Smooth muscle cell (in vitro differentiated cells): ENCODE measurements at regions not wholly inside any gene's neighbourhood (a gene's known extent, or its start where the extent isn't known, plus 50 kb on each side); places are given as distances from the start of the nearest gene placed in this dataset.
A peak's percentile ranks its signal among the peaks of the same experiment; 100 is the strongest.

ENCODE experiments used
- DNase-seq: peaks from one replicate; lab custom pipeline; 2025; ENCODE audit not compliant: unreplicated experiment; lab: John Stamatoyannopoulos, UW
- H2AFZ ChIP-seq: fragments of 200-600 bp; sonication (generic); 2 replicates; pipeline ENCODE4 v1.6.0; 2016; ENCODE audit warnings: antibody characterized with exemption, low read depth, mild to moderate bottlenecking
- H3F3A ChIP-seq: fragments of 200-600 bp; sonication (generic); 2 replicates; pipeline ENCODE4 v1.6.0; 2017; ENCODE audit warnings: antibody characterized with exemption, low read depth
- H3K27ac ChIP-seq: fragments of 200-600 bp; sonication (generic); 2 replicates; pipeline ENCODE4 v1.5.1; 2016; ENCODE audit warnings: low read depth, mild to moderate bottlenecking
- H3K27me3 ChIP-seq: fragments of 200-600 bp; sonication (generic); 2 replicates; pipeline ENCODE4 v1.6.1; 2016; ENCODE audit warnings: low read depth, mild to moderate bottlenecking
- H3K36me3 ChIP-seq: fragments of 200-600 bp; sonication (generic); 2 replicates; pipeline ENCODE4 v1.5.1; 2016; ENCODE audit warnings: low read depth
- H3K4me1 ChIP-seq: fragments of 200-600 bp; sonication (generic); 2 replicates; pipeline ENCODE4 v1.5.1; 2016; ENCODE audit warnings: low read depth
- H3K4me2 ChIP-seq: fragments of 200-600 bp; sonication (generic); 2 replicates; pipeline ENCODE4 v1.6.0; 2016; ENCODE audit warnings: mild to moderate bottlenecking
- H3K4me3 ChIP-seq: fragments of 200-600 bp; sonication (generic); 2 replicates; pipeline ENCODE4 v1.5.1; 2016; ENCODE audit warnings: mild to moderate bottlenecking
- H3K79me2 ChIP-seq: fragments of 200-600 bp; sonication (generic); 2 replicates; pipeline ENCODE4 v1.6.0; 2016; ENCODE audit warnings: low read depth, mild to moderate bottlenecking
- H3K9ac ChIP-seq: fragments of 200-600 bp; sonication (generic); 2 replicates; pipeline ENCODE4 v1.6.0; 2016; ENCODE audit warnings: low read depth
- H3K9me3 ChIP-seq: fragments of 200-600 bp; sonication (generic); replicated peaks from 2 replicates; pipeline ENCODE4 v1.5.1; 2016; ENCODE audit warnings: low read depth
- H4K20me1 ChIP-seq: fragments of 200-600 bp; sonication (generic); 2 replicates; pipeline ENCODE4 v1.6.0; 2016; ENCODE audit warnings: low read depth
- CTCF ChIP-seq: fragments of 200-600 bp; sonication (generic); IDR thresholded peaks from 2 replicates; pipeline ENCODE4 v1.5.1; 2017; ENCODE audit warnings: borderline replicate concordance, mild to moderate bottlenecking, antibody characterized with exemption; ENCODE audit not compliant: insufficient read depth, poor library complexity, severe bottlenecking
- WGBS: methylation state at CpG from one replicate; pipeline ENCODE4 v1.1.7; 2016; ENCODE audit warnings: low lambda C conversion rate; 5-methylcytosine and 5-hydroxymethylcytosine counted together

- H3K36me3 ChIP-seq, result no peaks in the 10 kb centered on the region
- H3K79me2 ChIP-seq, result no peaks in the 10 kb centered on the region
- no peak overlapping the region for H3K9ac ChIP-seq
- H3K4me3 ChIP-seq, result no peak overlapping the region
- no peaks in the 10 kb centered on the region for H3F3A ChIP-seq
- TF ChIP-seq CTCF, result no peak
- no peaks in the 10 kb centered on the region for H3K9me3 ChIP-seq
- no peak overlapping the region for H2AFZ ChIP-seq
- no peaks in the 10 kb centered on the region for H4K20me1 ChIP-seq
- no peaks in the 10 kb centered on the region for H3K4me1 ChIP-seq
- no peak overlapping the region for H3K4me2 ChIP-seq
- no peaks in the 10 kb centered on the region for H3K27me3 ChIP-seq
- 74% methylated on average over 3 of the region's 3 CpGs for WGBS
- peak overlapping the region; percentile 4 for H3K27ac ChIP-seq
- DNase-seq, result no peak
Measured at GRCh38 chr6:15715060-15715459, 52.2 kb upstream of the DTNBP1 start.

- no peak overlapping the region for H3K4me3 ChIP-seq
- H3F3A ChIP-seq, result no peaks in the 10 kb centered on the region
- 90% methylated on average over 2 of the region's 2 CpGs for WGBS
- H3K27ac ChIP-seq, result peak overlapping the region; percentile 4
- no peaks in the 10 kb centered on the region for H3K9me3 ChIP-seq
- no peak for TF ChIP-seq CTCF
- no peaks in the 10 kb centered on the region for H4K20me1 ChIP-seq
- H2AFZ ChIP-seq, result no peak overlapping the region
- H3K9ac ChIP-seq, result no peak overlapping the region
- H3K4me1 ChIP-seq, result no peaks in the 10 kb centered on the region
- H3K4me2 ChIP-seq, result no peak overlapping the region
- no peak for DNase-seq
- no peaks in the 10 kb centered on the region for H3K79me2 ChIP-seq
- H3K36me3 ChIP-seq, result no peaks in the 10 kb centered on the region
- no peaks in the 10 kb centered on the region for H3K27me3 ChIP-seq
Measured at GRCh38 chr6:15714658-15715057, 51.8 kb upstream of the DTNBP1 start.

GRCh38 chr6:15713325-15713724, 50.5 kb upstream of the DTNBP1 start:
- Histone ChIP-seq H3K9me3 (no peaks in the 10 kb centered on the region), H3K79me2 (no peaks in the 10 kb centered on the region), H3K27me3 (no peaks in the 10 kb centered on the region), H3K4me3 (no peak overlapping the region), H2AFZ (no peak overlapping the region), H3K4me2 (no peak overlapping the region), H3K4me1 (no peaks in the 10 kb centered on the region), H3K9ac (no peak overlapping the region), H4K20me1 (no peaks in the 10 kb centered on the region), H3K36me3 (no peaks in the 10 kb centered on the region), H3K27ac (no peak overlapping the region), H3F3A (no peaks in the 10 kb centered on the region)
- no peak for DNase-seq
- TF ChIP-seq CTCF, result no peak
- 79% methylated on average over 3 of the region's 3 CpGs for WGBS

GRCh38 chr6:15712797-15713196, 50.0 kb upstream of the DTNBP1 start:
- Histone ChIP-seq H2AFZ (no peak overlapping the region), H3K4me3 (no peak overlapping the region), H3K4me2 (no peak overlapping the region), H3K9me3 (no peaks in the 10 kb centered on the region), H3K36me3 (no peaks in the 10 kb centered on the region), H3K27ac (no peak overlapping the region), H4K20me1 (no peaks in the 10 kb centered on the region), H3K4me1 (no peaks in the 10 kb centered on the region), H3F3A (no peaks in the 10 kb centered on the region), H3K79me2 (no peaks in the 10 kb centered on the region), H3K9ac (no peak overlapping the region), H3K27me3 (no peaks in the 10 kb centered on the region)
- WGBS, result 97% methylated on average over 1 of the region's 1 CpG
- DNase-seq, result no peak
- TF ChIP-seq CTCF, result no peak
